ENCODE measurements at regions not wholly inside any gene's neighbourhood (a gene's known extent, or its start where the extent isn't known, plus 50 kb on each side); places are given as distances from the start of the nearest gene placed in this dataset.
A peak's percentile ranks its signal among the peaks of the same experiment; 100 is the strongest.
"Not testable (repeated sequence)": the region's sequence is repeated elsewhere in the genome, so short reads cannot be mapped to it uniquely, and the experiment has no call there.

DNA sequence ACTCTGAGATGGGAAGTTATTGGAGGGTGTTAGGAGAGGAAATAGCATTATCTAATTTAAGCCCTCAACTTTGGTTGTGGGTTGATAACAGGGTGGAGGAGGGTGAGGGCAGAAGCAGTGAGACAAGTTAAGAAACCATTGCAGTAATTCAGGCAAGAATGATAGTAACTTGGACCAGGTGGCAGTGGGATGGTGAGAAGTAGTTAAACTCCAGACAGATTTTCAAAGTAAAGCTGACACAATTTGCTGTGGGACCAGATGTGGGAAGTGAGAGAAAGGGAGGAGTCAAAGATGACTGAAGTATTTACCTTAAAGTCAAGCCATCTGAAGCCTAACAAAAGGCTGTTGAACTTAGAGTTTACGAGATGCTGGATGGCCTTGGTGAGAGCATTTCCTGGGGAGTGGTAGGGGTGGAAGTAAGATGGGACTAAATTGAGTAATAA, 163.2 kb upstream of the KLF7 start:
- DNase-seq (ENCODE audit: low read depth), result peak; percentile 8

DNA sequence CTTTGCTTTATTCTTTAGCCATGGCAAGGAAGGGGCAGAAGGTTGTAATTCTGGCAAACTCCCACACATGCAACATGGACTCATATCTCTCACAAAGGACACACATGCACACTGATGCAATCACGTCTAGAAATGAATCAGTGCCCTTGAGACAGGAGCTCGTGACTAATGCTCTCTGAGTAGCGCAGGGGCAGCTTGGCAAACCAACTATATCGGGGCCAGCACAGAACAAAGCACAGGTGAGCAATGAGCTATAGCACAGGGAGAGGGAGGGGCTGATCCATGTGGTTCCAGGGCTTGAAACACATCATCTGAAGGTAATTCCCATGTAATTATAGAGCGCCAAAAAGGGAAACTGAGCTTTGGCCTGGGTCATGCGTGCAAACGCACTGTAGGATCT, 165.2 kb upstream of the KLF7 start:
- peak; percentile 98 for DNase-seq (ENCODE audit: low read depth)

DNA sequence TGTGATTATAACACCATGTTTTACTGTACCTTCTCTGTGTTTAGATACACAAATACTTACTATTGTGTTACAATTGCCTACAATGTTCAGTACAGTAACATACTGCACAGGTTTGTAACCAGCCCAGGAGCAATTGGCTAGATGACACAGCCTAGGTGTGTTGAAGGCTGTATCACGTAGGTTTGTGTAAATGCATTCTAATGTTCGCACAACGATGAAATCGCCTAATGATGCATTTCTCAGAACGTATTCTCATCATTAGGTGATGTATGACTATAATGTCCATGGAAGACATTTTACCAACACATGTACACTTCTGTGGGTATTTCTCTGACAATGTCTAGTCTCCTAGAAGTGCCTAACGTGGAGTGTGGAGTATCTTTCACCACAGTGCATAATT, 165.9 kb upstream of the KLF7 start:
- no peak for DNase-seq (ENCODE audit: low read depth)

DNA sequence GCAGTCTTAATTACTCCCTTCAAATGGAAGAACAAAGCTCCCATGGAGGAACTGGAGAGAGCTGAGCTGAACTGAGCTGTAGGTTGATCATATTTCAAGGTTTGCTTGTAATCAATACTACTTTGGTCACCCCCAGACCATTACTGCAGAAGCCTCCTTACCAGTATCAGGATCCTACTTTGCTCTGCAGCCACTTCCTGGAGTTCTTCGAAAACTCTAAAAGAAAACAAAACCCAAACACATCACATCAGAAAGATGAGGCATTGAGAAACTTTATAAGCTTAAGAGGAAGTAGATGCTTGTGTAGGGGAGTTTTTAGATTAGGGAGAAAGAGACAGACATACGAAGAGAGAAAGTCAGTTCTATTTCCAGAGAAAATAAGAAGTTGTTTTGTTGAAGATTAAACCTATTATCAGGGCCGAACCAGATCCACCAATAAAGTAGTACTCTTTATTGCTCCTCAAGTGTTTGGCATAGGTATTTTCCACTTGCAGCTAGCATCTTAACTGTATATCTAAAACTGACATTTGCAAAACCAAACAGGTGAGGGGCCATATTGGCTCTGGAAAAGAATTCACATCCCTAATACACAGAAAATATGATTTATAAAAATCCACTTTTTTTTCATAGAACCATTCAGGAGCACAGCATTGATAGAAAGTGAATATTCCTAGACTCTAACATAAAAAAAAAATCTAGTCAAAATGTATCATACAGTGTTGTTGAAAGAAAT, 166.9 kb upstream of the KLF7 start:
- DNase-seq (ENCODE audit: low read depth), result peak; percentile 68

DNA sequence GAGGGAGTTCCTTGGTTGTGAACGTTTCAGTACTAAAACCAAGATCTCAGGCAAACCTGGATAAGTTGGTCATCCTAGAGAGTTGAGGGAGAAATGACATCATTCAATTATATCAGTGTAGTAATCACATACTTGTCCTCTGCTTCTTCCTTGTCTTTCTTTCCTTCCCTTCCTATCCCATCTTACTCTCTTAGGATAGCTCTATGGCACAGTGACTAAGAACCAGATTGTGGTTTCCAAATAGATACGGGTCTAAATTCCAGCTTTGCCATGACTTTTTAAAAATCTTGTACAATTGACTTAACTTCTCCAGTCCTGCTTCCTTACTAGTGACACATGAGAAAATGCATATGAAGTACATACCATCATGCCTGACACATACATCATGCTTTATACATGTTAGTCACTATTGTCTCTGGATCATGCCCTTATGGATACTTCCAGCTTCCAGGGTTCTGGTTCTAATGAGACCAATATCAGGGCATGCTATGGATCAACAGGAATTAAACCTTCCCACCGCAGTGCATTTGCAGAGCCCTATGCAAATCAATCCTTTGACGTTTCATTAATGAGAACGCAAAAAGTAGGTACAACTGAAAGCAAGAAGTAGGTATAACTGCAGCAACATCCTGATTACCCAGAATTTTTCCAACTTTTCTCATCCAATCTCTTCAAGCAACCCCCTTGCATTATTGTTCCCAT, 168.0 kb upstream of the KLF7 start:
- DNase-seq (ENCODE audit: low read depth), result peak; percentile 33

DNA sequence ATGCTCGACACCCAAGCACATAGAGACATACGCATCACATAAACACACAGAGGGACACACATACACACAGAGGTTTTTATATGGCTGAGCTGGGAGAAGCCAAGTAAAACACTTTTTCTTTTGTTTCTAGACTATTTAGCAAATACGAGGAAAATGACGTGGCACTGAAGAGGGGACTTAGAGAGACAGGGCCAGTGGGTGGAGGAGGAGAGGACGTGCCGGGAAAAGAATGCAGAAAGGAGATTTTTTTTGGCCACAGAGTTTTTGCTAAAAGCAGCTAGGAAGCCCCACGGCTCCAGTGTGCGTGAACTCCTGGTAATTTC, 168.5 kb upstream of the KLF7 start:
- DNase-seq (ENCODE audit: low read depth), result no peak

DNA sequence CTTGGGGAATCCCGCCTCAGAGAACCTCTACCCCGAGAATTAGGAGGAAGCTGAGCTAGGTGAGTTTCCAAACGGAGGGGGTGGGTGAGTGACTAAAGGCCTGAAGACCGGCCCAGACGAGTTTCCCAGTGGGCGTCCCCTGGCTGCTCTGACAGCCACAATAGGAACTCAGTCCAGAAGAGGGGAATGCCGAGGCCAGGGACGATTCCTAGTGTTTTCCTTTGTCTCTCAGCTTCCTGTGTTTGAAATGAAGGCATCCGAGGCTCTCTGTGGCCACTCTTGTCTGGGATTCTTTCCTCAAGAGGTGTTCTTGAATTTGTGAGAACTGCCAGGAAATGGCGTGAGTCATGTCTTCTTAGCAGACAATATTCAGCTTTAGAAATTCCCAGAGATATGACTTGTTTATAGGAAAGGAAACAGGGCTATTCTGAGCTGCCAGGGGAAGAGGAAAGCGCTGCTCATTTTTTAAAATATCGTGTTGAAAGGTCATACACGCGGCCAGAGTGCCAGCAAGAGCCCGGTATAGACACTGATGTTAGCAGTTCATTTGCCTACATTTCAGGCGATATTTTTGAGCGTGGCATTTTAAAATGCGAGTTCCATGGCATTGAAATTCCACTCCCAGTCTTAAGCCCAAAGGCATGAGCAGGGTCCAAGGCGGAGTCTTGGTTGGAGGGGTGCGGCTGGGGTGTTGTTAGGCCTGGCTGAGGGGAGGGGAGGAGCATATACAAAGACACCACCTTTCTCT, 169.1 kb upstream of the KLF7 start:
- DNase-seq (ENCODE audit: low read depth), result peak; percentile 98

DNA sequence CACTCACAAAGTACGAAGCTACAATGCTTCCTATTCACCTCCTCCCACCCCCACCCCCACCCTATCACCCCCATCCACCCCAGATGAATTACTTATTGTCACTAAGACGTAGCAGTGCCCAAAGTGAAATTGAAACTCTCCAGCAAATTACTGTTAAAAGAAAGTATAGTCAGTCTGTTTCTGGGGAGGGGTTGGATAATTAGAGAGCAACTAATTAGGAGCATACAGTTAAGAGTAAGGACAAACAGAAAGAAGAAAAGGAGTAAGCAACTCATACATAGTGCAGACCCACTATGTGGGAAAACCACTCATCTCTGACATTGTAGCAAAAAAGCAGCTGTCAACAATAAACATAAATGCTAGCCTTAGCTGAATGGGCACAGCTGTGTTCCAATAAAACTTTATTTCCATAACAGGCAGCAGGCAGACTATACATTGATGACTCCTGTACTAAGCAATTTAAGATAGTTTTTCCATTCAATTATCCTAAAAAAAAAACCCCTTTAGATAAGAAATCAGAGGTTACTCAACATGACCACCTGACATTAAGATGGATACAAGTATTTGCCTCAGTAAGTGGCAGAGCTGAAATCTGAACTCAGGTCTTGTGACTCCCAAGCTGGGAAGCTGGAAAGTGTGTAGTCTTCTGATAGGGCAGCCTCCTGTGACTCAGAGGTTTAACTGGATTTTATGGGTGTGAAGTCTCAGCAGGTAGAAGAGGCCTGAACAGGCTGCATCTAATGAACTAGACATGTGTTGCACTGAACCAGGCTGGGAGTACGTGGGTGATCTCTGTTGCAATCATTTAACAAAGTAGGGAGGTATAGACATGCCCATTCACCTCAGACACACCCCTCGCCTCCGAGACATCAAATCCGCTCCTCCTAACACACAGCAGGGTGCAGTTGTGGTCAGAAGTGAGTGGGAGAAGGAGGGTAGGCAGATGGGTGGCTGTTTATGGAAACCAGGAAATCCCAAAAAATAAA, 171.8 kb upstream of the KLF7 start:
- peak; percentile 84 for DNase-seq (ENCODE audit: low read depth)

DNA sequence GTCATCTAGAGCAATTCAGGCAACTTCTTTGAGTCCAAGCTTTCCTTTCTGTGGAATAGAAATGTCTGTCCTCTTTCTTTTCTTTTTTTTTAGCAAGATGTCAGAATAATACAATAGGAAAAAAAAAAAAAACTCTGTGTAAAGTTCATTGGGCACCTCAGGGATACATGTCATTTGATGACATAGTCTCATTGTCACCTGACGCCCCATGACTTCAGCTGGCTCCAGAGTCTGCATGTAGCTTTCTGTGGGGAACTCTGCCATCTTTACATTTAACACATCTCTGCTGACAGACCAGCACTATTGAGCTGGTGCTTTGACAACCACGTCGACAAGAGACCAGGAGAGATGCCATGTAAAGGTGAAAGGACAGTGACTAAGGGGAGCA, 172.5 kb upstream of the KLF7 start:
- DNase-seq (ENCODE audit: low read depth), result no peak

DNA sequence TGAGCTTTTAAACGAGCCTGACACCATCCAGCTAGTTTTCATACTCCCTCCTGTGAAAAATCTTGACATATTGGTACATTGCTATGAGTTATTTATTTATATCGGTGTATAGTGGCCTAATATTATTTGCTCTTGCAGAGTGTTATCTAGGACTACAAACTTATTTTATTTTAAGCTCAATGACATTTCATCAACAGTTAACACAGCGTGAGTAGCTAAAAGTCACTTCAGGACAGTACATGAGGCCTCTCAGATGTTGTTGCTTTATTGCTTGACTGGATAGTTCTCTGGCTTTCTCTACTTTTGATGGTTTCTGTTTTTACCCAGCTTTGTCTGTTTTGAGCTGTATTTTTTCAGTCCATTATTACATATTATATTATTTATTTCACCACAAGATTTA, 172.9 kb upstream of the KLF7 start:
- DNase-seq (ENCODE audit: low read depth), result no peak

DNA sequence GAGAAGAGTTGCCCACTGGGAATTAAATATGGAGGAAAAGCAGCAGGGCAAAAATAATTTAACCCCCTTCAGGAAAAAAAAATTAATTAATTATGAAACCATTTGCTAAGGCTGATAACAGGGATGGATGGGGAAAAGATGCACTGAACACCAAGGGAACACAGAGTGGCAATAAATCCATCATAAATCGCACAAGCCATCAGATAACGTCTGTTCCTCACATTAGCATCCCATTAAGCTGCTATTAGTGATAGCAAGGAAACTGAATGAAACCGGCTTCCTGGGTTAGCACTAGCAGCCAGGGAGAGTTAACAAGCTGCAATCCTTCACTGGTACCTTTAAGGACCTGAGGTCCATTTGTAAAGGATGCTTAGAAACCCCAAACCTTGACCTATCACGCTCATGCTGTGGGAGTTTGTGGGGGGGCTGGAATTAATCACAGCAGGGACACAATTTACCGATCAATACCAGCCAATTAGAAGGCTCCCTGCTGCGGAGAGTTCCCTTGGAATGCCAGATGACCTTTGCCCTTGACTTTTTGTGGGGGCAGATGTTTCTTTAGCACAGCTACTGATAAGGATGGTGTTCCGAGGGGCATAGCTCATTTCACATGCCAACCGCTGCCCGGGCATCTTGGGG, 175.5 kb upstream of the KLF7 start:
- no peak for DNase-seq (ENCODE audit: low read depth)

DNA sequence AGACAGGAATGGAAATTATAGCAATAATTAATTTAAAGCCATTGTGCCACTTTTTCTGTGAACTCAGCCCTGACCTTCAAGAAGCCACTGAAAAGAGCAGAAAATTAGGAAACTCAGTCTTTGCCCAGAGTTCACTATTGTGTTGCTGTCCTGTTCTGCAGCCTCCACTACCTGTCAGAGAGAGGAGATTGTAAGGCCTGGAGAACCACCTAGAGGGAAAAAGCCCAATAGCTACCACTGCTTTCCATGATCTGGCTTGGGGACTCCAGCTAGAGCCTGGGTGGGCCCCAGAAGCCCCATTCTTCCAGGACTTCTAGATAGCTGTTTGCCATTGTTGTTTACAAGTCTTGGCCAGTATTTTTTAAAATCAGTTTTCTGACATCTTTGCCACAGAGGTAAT, 176.1 kb upstream of the KLF7 start:
- no peak for DNase-seq (ENCODE audit: low read depth)

DNA sequence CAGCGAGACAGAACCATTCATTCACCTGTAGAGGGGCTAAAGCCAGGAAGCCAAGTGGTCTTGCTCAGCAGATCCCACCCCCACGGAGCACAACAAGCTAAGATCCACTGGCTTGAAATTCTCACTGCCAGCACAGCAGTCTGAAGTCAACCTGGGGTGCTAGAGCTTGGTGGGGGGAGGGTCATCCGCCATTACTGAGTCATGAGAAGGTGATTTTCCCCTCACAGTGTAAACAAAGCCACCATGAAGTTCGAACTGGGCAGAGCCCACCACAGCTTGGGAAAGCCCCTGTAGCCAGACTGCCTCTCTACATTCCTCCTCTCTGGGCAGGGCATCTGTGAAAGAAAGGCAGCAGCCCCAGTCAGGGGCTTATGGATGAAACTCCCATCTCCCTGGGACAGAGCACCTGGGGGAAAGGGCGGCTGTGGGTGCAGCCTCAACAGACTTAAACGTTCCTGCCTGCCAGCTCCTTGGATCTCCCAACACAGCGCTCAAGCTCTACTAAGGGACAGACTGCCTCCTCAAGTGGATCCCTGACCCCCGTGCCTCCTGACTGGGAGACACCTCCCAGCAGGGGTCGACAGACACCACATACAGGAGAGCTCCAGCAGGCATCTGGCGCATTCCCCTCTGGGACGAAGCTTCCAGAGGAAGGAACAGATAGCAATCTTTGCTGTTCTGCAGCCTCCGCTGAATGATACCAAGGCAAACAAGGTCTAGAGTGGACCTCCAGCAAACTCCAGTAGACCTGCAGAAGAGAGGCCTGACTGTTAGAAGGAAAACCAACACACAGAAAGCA, 179.0 kb upstream of the KLF7 start:
- DNase-seq (ENCODE audit: low read depth), result not testable (repeated sequence)

DNA sequence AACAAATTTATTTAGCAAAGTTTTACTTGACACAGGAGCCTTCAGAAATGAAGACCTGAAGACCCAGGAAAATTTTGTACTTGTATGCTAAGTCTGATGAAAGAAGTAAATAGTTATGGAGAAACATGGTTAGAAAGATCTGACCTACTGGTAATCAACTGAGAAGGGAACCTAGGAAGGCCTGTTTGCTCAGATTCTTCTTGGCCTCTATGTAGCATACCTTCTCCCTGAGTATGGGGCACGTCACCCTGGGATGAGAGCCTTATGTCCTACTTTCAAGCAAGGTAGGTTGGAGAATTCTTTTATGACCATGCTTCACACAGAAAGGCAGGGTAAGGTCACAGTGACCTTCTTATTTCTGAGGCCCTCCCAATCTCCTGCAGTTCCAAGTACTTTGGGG, 178.6 kb upstream of the CREB1 start:
- DNase-seq (ENCODE audit: low read depth), result no peak

DNA sequence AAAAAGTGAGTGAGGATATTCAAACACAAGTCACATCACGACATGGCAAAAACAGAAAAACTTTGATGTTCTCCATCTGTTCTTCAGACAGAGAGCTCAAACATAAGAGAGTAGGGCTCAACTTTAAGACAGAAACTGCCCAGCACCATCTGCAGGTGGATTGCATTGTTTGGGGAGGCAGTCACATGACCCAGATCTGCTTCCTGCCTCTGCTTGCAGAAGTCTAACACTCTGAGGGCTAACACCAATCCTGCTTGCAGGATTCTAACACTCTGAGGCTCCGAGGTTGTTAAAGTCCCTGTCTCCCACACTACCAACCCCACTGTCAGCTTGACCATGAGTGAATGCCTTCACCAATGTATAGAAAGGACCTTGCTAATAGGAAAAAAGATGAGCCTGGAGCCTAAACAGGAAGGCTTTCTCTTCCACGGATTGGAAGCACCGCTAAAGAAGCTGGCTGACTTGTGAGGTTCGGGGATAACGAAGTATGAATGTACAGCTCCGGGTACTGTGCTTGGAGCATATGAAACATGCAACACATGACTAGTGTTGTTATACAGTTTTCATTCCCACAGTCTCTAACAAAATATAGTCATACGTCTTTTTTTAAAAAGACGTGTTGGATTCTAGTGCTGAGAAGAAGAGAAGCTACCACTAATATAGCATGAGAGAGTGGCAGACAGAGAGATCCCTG, 176.6 kb upstream of the CREB1 start:
- DNase-seq (ENCODE audit: low read depth), result no peak

DNA sequence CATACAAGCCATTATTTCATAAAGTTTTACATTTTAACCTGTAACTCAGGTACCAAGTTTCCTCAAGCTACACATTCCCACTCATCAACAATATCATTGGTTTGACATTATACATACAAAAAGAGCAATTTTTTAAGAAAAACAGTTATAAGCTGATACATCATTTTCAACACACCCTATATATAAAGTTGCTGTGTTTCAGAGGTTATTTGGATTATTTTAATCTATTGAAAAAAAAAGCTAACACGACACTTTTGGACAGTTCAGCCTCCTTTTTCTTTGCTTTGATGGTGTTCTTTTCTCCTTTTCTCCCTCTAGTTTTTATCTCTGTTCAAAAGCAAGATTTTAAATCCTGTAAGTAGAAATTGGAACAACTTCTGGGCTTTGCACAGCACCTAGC, 175.9 kb upstream of the CREB1 start:
- no peak for DNase-seq (ENCODE audit: low read depth)

DNA sequence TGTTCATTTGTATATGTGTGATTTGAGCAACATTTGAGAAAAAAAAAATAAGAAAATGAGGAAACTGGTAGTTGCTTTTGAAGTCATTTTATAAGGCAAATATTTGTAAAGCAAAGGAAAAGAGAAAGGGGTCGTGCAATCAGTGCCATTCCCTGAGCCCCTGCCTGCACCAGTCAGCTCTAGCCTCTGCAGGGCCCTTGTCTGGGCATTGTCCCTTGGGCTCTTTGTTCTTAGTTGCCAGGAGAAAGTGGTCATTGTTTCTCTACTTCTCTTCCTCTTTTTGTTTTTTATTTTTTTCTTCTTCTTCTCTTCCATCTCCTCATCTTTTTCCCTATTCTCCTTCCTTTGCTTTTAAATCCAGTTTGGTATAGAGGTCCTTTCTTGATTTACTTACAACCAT, 175.3 kb upstream of the CREB1 start:
- no peak for DNase-seq (ENCODE audit: low read depth)

DNA sequence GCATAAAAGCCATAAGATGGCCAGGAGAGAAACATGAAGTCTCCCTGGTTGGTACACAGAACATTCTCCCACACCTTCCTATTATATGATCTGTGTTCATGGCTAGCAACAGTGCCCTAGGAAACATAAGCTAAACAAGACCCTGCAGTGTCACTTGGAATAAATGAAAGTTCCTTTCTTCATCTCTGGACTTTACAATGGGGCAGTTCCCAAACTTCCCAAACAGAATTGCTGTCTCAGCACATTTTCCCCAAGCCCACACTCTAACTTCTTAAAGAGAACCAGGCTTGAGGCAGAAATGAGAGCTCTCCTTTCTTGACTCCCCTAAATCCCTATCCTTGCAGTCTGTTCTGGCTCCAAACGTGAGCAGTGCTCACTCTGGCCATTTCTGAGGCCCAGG, 173.2 kb upstream of the CREB1 start:
- no peak for DNase-seq (ENCODE audit: low read depth)

DNA sequence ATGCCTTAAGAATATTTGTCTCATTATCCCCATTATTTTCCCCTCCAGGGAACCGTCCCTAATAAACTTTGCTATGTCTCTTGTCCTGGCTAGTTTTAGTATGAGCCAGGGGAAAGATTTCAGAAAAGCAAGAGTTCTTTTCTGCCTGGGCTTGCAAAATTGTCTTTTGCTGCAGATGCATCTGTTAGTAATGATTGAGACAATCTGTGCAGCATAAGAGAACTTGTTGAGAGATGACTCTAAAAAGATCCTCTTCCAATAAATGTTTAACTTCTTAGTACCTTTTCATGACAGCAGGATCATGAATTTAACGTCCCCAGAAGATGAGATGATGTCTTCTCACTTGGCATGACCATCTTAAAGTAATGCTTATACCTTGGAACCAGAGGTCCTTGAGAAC, 172.5 kb upstream of the CREB1 start:
- no peak for DNase-seq (ENCODE audit: low read depth)

DNA sequence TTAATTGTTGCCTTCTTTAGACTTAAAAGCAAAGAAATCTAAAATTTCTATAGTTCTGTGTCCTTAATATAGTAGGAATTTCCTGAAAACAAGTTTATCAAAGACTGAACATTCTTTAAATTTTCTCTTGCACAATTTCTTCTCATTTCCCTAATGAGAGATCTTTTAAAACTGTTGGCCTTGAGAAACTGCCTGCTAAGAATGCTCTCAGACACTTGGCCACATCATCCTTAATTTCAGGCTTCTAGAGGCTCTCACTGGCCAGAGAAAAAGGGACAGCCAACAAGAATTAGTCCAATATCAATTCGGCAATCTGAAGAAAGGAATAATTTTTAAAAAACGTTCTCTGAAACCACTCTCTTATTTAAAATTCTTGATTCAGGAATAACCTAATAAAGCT, 167.0 kb upstream of the CREB1 start:
- peak; percentile 18 for DNase-seq (ENCODE audit: low read depth)
